H1 (cell line): ENCODE measurements at regions not wholly inside any gene's neighbourhood (a gene's known extent, or its start where the extent isn't known, plus 50 kb on each side); places are given as distances from the start of the nearest gene placed in this dataset.

Experiments
- CTCF ChIA-PET: fragments of 300-600 bp; sonication (Branson Sonifier 250); formaldehyde crosslinking; loops from one replicate; lab custom pipeline; 2021; ENCODE audit not compliant: partially characterized antibody; lab: Charles Lee
- POLR2A ChIA-PET: fragments of 300-600 bp; sonication (Branson Sonifier 250); formaldehyde crosslinking; loops from one replicate; lab custom pipeline; 2021; ENCODE audit warnings: inconsistent platforms; ENCODE audit not compliant: partially characterized antibody; lab: Charles Lee
- DNase-seq, 2 experiments: peaks; one replicate each; pipeline versions ENCODE4 v3.0.0 to v3.0.0-alpha.2; 2010 to 2022; ENCODE audit warnings: low spot score in 2 of 2, low read depth in 1 of 2, mixed read lengths in 1 of 2
- FAIRE-seq: peaks from 2 replicates; lab custom pipeline; 2011; peaks lifted over from hg19 to GRCh38; lab: Jason Lieb, UNC
- H2AFZ ChIP-seq: 2 replicates; pipeline ENCODE4 v1.8.1; 2012; ENCODE audit warnings: low read length, inconsistent platforms
- H2AK5ac ChIP-seq: 2 replicates; pipeline ENCODE4 v1.6.1; 2013; ENCODE audit warnings: low read depth, low read length
- H2BK120ac ChIP-seq: replicated peaks from 2 replicates; pipeline ENCODE3; 2013; ENCODE audit warnings: low read depth, low read length, inconsistent platforms
- H2BK12ac ChIP-seq: 2 replicates; pipeline ENCODE4 v1.6.1; 2013; ENCODE audit warnings: low read depth, low read length
- H2BK15ac ChIP-seq: 2 replicates; pipeline ENCODE4 v1.6.1; 2013; ENCODE audit warnings: low read length
- H2BK20ac ChIP-seq: 2 replicates; pipeline ENCODE4 v1.6.1; 2013; ENCODE audit warnings: low read length
- H2BK5ac ChIP-seq: 2 replicates; pipeline ENCODE4 v1.6.1; 2013; ENCODE audit warnings: low read depth, low read length
- H3K14ac ChIP-seq: 2 replicates; pipeline ENCODE4 v1.6.1; 2013; ENCODE audit warnings: inconsistent platforms; ENCODE audit not compliant: insufficient read length
- H3K18ac ChIP-seq: 2 replicates; pipeline ENCODE4 v1.6.1; 2013; ENCODE audit warnings: low read length; ENCODE audit errors: extremely low read depth
- H3K23ac ChIP-seq: 2 replicates; pipeline ENCODE4 v1.6.1; 2013; ENCODE audit warnings: inconsistent platforms; ENCODE audit not compliant: insufficient read length
- H3K23me2 ChIP-seq: 2 replicates; pipeline ENCODE4 v1.6.1; 2013; ENCODE audit warnings: low read depth, low read length
- H3K27ac ChIP-seq: 2 replicates; pipeline ENCODE4 v1.6.1; 2011; ENCODE audit warnings: low read depth, low read length, inconsistent platforms
- H3K27me3 ChIP-seq, 4 experiments: replicated peaks in 1 of 4; 1 replicate in 1 of 4; 2 replicates in 3 of 4; pipeline versions ENCODE4 v1.6.1 to v1.8.1; 2011 to 2013; ENCODE audit warnings: low read length in 3 of 4, mild to moderate bottlenecking in 3 of 4, inconsistent platforms in 2 of 4, mixed read lengths in 2 of 4, moderate library complexity in 1 of 4; ENCODE audit not compliant: control insufficient read depth in 3 of 4, insufficient read depth in 3 of 4; ENCODE audit errors: extremely low read depth in 1 of 4
- H3K36me3 ChIP-seq, 4 experiments: 2 replicates each; pipeline versions ENCODE4 v1.6.1 to v1.8.1; 2011 to 2013; ENCODE audit warnings: mild to moderate bottlenecking in 4 of 4, low read length in 3 of 4, moderate library complexity in 2 of 4, control low read depth in 1 of 4, inconsistent platforms in 1 of 4; ENCODE audit not compliant: insufficient read depth in 4 of 4, control insufficient read depth in 2 of 4
- H3K4ac ChIP-seq: replicated peaks from 2 replicates; pipeline ENCODE3; 2013; ENCODE audit warnings: low read length, low read depth, mixed read lengths, inconsistent platforms; ENCODE audit not compliant: insufficient read length
- H3K4me1 ChIP-seq, 4 experiments: replicated peaks in 1 of 4; 1 replicate in 1 of 4; 2 replicates in 3 of 4; pipeline versions ENCODE4 v1.6.1 to v1.8.1; 2011 to 2013; ENCODE audit warnings: low read length in 3 of 4, inconsistent platforms in 2 of 4, mixed read lengths in 1 of 4; ENCODE audit not compliant: insufficient read depth in 4 of 4, control insufficient read depth in 3 of 4
- H3K4me2 ChIP-seq, 2 experiments: 2 replicates each; pipeline versions ENCODE4 v1.6.1 to v1.8.1; 2011 to 2013; ENCODE audit warnings: low read depth in 2 of 2, low read length in 2 of 2, control low read depth in 1 of 2, inconsistent platforms in 1 of 2, mild to moderate bottlenecking in 1 of 2; ENCODE audit not compliant: insufficient read depth in 1 of 2
- H3K4me3 ChIP-seq, 4 experiments: fragments of 200-600, 300-600 bp in 1 of 4; sonication (generic), shearing (Covaris generic), sonication (Bioruptor Twin) in 1 of 4; 2 replicates each; pipeline versions ENCODE4 v1.5.1 to v1.8.1; 2011 to 2016; ENCODE audit warnings: low read length in 4 of 4, low read depth in 3 of 4, control low read depth in 2 of 4, inconsistent platforms in 2 of 4, mild to moderate bottlenecking in 2 of 4, mixed read lengths in 1 of 4, moderate library complexity in 1 of 4; ENCODE audit not compliant: insufficient read depth in 2 of 4; ENCODE audit errors: extremely low read depth in 1 of 4
- H3K56ac ChIP-seq: replicated peaks from 2 replicates; pipeline ENCODE3; 2013; ENCODE audit warnings: low read depth, mild to moderate bottlenecking, mixed read lengths, low read length, inconsistent platforms; ENCODE audit not compliant: insufficient read length
- H3K79me1 ChIP-seq: 2 replicates; pipeline ENCODE4 v1.6.1; 2013; ENCODE audit warnings: low read depth, low read length, control low read depth
- H3K79me2 ChIP-seq, 2 experiments: 2 replicates each; pipeline versions ENCODE4 v1.6.1 to v1.8.1; 2012 to 2013; ENCODE audit warnings: low read length in 2 of 2, mild to moderate bottlenecking in 2 of 2, inconsistent platforms in 1 of 2; ENCODE audit not compliant: insufficient read depth in 2 of 2, control insufficient read depth in 1 of 2
- H3K9ac ChIP-seq, 4 experiments: replicated peaks in 1 of 4; 1 replicate in 1 of 4; 2 replicates in 3 of 4; pipeline versions ENCODE4 v1.6.1 to v1.8.1; 2011 to 2013; ENCODE audit warnings: low read depth in 3 of 4, low read length in 3 of 4, control low read depth in 2 of 4, mild to moderate bottlenecking in 2 of 4, moderate library complexity in 2 of 4, inconsistent platforms in 1 of 4; ENCODE audit errors: extremely low read depth in 1 of 4
- H3K9me3 ChIP-seq, 2 experiments: 2 replicates each; pipeline versions ENCODE4 v1.6.1 to v1.8.1; 2012 to 2013; ENCODE audit warnings: mild to moderate bottlenecking in 2 of 2, moderate library complexity in 2 of 2, control low read depth in 1 of 2, inconsistent platforms in 1 of 2, low read depth in 1 of 2, low read length in 1 of 2, mixed read lengths in 1 of 2; ENCODE audit not compliant: insufficient read depth in 2 of 2
- H4K20me1 ChIP-seq, 2 experiments: replicated peaks in 1 of 2; 2 replicates each; pipeline versions ENCODE3 to v1.8.1; 2011 to 2013; ENCODE audit warnings: inconsistent platforms in 2 of 2, low read length in 2 of 2, mild to moderate bottlenecking in 1 of 2; ENCODE audit not compliant: insufficient read depth in 2 of 2, control insufficient read depth in 1 of 2
- H4K5ac ChIP-seq: 2 replicates; pipeline ENCODE4 v1.6.1; 2013; ENCODE audit warnings: low read length, low read depth, mixed read lengths, inconsistent platforms; ENCODE audit not compliant: insufficient read length
- H4K8ac ChIP-seq: 2 replicates; pipeline ENCODE4 v1.8.0; 2013; ENCODE audit warnings: mild to moderate bottlenecking, moderate library complexity, low read length, inconsistent platforms; ENCODE audit not compliant: insufficient read depth; ENCODE audit errors: extremely low read depth
- H4K91ac ChIP-seq: replicated peaks from 2 replicates; pipeline ENCODE3; 2013; ENCODE audit warnings: low read length, mixed read lengths, inconsistent platforms; ENCODE audit not compliant: insufficient read length
- FOSL1 ChIP-seq: IDR thresholded peaks from 2 replicates; pipeline ENCODE4 v1.6.1; 2011; ENCODE audit warnings: mild to moderate bottlenecking, low read depth, low read length, moderate library complexity; ENCODE audit not compliant: insufficient read depth
- HDAC2 ChIP-seq, 2 experiments: fragments of 300-600 bp in 1 of 2; sonication (generic) in 1 of 2; IDR thresholded peaks; 2 replicates each; pipeline ENCODE4 v1.6.1; 2011 to 2012; ENCODE audit warnings: low read depth in 2 of 2, low read length in 2 of 2, mild to moderate bottlenecking in 2 of 2, moderate library complexity in 2 of 2, borderline replicate concordance in 1 of 2, inconsistent platforms in 1 of 2
- JUND ChIP-seq: IDR thresholded peaks from 2 replicates; pipeline ENCODE4 v1.6.1; 2011; ENCODE audit warnings: mild to moderate bottlenecking, improper control_type of control experiment, low read length
- SP4 ChIP-seq: IDR thresholded peaks from 2 replicates; pipeline ENCODE4 v1.6.1; 2012; ENCODE audit warnings: low read length, inconsistent platforms
- ZNF274 ChIP-seq: IDR thresholded peaks from 2 replicates; pipeline ENCODE4 v1.7.0; 2012; ENCODE audit warnings: low read length, borderline replicate concordance; ENCODE audit errors: extremely low read depth
- WGBS, 2 experiments: shearing (Covaris generic) in 1 of 2; methylation state at CpG; one replicate each; pipeline versions ENCODE4 v1.1.6 to v1.1.7; 2013 to 2015; ENCODE audit warnings: low lambda C conversion rate in 2 of 2, mixed read lengths in 2 of 2, inconsistent platforms in 1 of 2, low coverage in 1 of 2, missing lambda C conversion rate in 1 of 2; ENCODE audit not compliant: insufficient replicate concordance in 2 of 2, insufficient coverage in 1 of 2, insufficient read length in 1 of 2; ENCODE audit errors: extremely low coverage in 1 of 2, missing lambda C conversion rate in 1 of 2; 5-methylcytosine and 5-hydroxymethylcytosine counted together
- TF ChIP-seq, protein P1 (sequence below): IDR thresholded peaks from 2 replicates; pipeline ENCODE4 v1.6.1; 2011; ENCODE audit warnings: low read depth, mild to moderate bottlenecking, low read length; ENCODE audit not compliant: insufficient read depth

DNA sequence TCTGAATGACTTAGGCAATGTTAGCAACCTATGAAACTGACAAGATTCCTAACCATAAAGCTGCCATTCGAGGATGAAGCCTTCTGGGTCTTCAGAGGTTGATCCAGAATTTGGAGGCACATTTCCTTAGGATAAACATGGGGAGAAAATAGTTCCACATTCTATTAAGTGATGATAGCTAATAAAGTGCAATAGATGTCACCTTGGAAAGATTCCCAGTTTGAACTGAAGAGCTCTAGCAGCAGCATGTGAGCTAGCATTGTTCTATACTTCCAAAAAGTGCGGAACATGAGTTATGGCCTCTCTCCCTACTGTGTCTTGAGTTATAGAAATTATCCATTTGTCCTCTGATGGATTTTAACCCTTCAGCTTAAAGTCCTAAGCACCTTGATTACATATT, 991.4 kb upstream of the SLIT2 start:
- H2BK120ac ChIP-seq: no peak overlapping the region
- H3K9ac ChIP-seq: no peak overlapping the region
- H2BK5ac ChIP-seq: no peak overlapping the region
- H3K79me1 ChIP-seq: no peaks in the 10 kb centered on the region
- no peak overlapping the region for H3K4ac ChIP-seq
- no peak overlapping the region for H3K23ac ChIP-seq
- H4K20me1 ChIP-seq: no peaks in the 10 kb centered on the region
- no peak overlapping the region for H3K4me3 ChIP-seq
- no peaks in the 10 kb centered on the region for H3K79me2 ChIP-seq
- H2AK5ac ChIP-seq: no peak overlapping the region
- no peaks in the 10 kb centered on the region for H3K23me2 ChIP-seq
- H2BK12ac ChIP-seq: no peak overlapping the region
- no peak overlapping the region for H2BK15ac ChIP-seq
- WGBS, 2 experiments: 82% methylated on average over 2 of the region's 2 CpGs; no CpG with 5 or more reads in 1 of the 2 experiments
- H3K9me3 ChIP-seq: 0 out of 4 replicates have a peak, but pooled peaks cover 3 to 8% of the 10 kb centered on the region in 2 experiments
- H3K4me2 ChIP-seq: no peak overlapping the region
- H3K18ac ChIP-seq: no peak overlapping the region
- no peak overlapping the region for H4K91ac ChIP-seq
- H3K56ac ChIP-seq: no peak overlapping the region
- H3K27me3 ChIP-seq: no peaks in the 10 kb centered on the region
- H4K8ac ChIP-seq: no peak overlapping the region
- H4K5ac ChIP-seq: no peak overlapping the region
- no peak overlapping the region for H3K14ac ChIP-seq
- no peak overlapping the region for H2AFZ ChIP-seq
- no peaks in the 10 kb centered on the region for H3K36me3 ChIP-seq
- FAIRE-seq: no peak
- CTCF ChIA-PET: no interaction called here
- DNase-seq: no peak
- POLR2A ChIA-PET: no interaction called here
- H3K27ac ChIP-seq: no peak overlapping the region
- H3K4me1 ChIP-seq: no peaks in the 10 kb centered on the region
- H2BK20ac ChIP-seq: no peak overlapping the region
- TF ChIP-seq FOSL1 (no peak), HDAC2 (IDR thresholded peaks at IDR 0.05; ENCODE audit: borderline replicate concordance in 1 of 2, low read depth in 2 of 2, low read length in 2 of 2) (no peak), SP4 (no peak), JUND (no peak), ZNF274 (no peak)
- TF ChIP-seq, protein P1, sequence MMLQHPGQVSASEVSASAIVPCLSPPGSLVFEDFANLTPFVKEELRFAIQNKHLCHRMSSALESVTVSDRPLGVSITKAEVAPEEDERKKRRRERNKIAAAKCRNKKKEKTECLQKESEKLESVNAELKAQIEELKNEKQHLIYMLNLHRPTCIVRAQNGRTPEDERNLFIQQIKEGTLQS: no peak
